ENCODE measurements at regions not wholly inside any gene's neighbourhood (a gene's known extent, or its start where the extent isn't known, plus 50 kb on each side); places are given as distances from the start of the nearest gene placed in this dataset.

GRCh38 chr3:113055961-113056360 lies 65.2 kb downstream of the GTPBP8 start:
- TF ChIP-seq CTCF (IDR thresholded peaks at IDR 0.05) (no peak), POLR2A (IDR thresholded peaks at IDR 0.05) (no peak)

Data from thyroid gland (tissue), 4 donors.